GM23338 (cell line): ENCODE measurements at regions not wholly inside any gene's neighbourhood (a gene's known extent, or its start where the extent isn't known, plus 50 kb on each side); places are given as distances from the start of the nearest gene placed in this dataset.

Experiments
- CREB1 ChIP-seq: fragments of 250-450 bp; sonication (Bioruptor Pico); IDR thresholded peaks from 2 replicates; pipeline ENCODE4 v1.5.0; 2020; ENCODE audit warnings: low read depth, mild to moderate bottlenecking, moderate library complexity
- EZH2 ChIP-seq: fragments of 200-600 bp; sonication (generic); IDR thresholded peaks from one replicate; pipeline ENCODE4 v1.8.0; 2017; ENCODE audit warnings: antibody characterized with exemption, mild to moderate bottlenecking, low read depth; ENCODE audit not compliant: unreplicated experiment
- EZH2phosphoT487 ChIP-seq: fragments of 200-600 bp; sonication (generic); IDR thresholded peaks from one replicate; pipeline ENCODE4 v1.8.1; 2018; ENCODE audit warnings: antibody characterized with exemption; ENCODE audit not compliant: unreplicated experiment
- JUNB ChIP-seq: IDR thresholded peaks from one replicate; pipeline ENCODE4 v1.6.1; 2016; ENCODE audit warnings: antibody characterized with exemption; ENCODE audit not compliant: unreplicated experiment
- NANOG ChIP-seq: IDR thresholded peaks from 2 replicates; pipeline ENCODE4 v1.6.1; 2016; ENCODE audit warnings: antibody characterized with exemption, borderline replicate concordance
- POLR2AphosphoS5 ChIP-seq: IDR thresholded peaks from 2 replicates; pipeline ENCODE4 v1.6.1; 2016; ENCODE audit warnings: antibody characterized with exemption, low read depth
- REST ChIP-seq: IDR thresholded peaks from one replicate; pipeline ENCODE4 v1.6.1; 2018; ENCODE audit warnings: antibody characterized with exemption; ENCODE audit not compliant: unreplicated experiment
- STAT1 ChIP-seq: IDR thresholded peaks from one replicate; pipeline ENCODE4 v1.6.1; 2016; ENCODE audit warnings: antibody characterized with exemption; ENCODE audit not compliant: unreplicated experiment
- ZNF331 ChIP-seq: fragments of 250-450 bp; sonication (Bioruptor Pico); IDR thresholded peaks from 2 replicates; pipeline ENCODE4 v1.5.0; 2020; ENCODE audit warnings: low read depth, mild to moderate bottlenecking, moderate library complexity
- TF ChIP-seq, protein P1 (sequence below), 2 experiments: fragments of 200-600 bp in 1 of 2; sonication (generic) in 1 of 2; conservative IDR thresholded peaks; 2 replicates each; pipeline versions ENCODE4 v1.5.1 to v1.6.1; 2016 to 2017; ENCODE audit warnings: antibody characterized with exemption in 2 of 2, low read depth in 2 of 2, mild to moderate bottlenecking in 2 of 2, moderate library complexity in 1 of 2

- TF ChIP-seq, protein P1, sequence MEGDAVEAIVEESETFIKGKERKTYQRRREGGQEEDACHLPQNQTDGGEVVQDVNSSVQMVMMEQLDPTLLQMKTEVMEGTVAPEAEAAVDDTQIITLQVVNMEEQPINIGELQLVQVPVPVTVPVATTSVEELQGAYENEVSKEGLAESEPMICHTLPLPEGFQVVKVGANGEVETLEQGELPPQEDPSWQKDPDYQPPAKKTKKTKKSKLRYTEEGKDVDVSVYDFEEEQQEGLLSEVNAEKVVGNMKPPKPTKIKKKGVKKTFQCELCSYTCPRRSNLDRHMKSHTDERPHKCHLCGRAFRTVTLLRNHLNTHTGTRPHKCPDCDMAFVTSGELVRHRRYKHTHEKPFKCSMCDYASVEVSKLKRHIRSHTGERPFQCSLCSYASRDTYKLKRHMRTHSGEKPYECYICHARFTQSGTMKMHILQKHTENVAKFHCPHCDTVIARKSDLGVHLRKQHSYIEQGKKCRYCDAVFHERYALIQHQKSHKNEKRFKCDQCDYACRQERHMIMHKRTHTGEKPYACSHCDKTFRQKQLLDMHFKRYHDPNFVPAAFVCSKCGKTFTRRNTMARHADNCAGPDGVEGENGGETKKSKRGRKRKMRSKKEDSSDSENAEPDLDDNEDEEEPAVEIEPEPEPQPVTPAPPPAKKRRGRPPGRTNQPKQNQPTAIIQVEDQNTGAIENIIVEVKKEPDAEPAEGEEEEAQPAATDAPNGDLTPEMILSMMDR (conservative IDR thresholded peaks at IDR 0.05; ENCODE audit: low read depth in 2 of 2) = no peak
- no peak for TF ChIP-seq POLR2AphosphoS5
- TF ChIP-seq EZH2phosphoT487 = no peak
- no peak for TF ChIP-seq ZNF331 (CRISPR knock-in tag)
- TF ChIP-seq NANOG = no peak
- no peak for TF ChIP-seq EZH2
- TF ChIP-seq CREB1 (CRISPR knock-in tag) = no peak
- TF ChIP-seq REST = no peak
- no peak for TF ChIP-seq STAT1
- no peak for TF ChIP-seq JUNB
Measured at GRCh38 chr11:28690746-28691145, 582.6 kb downstream of the METTL15 start.
